ENCODE measurements at regions not wholly inside any gene's neighbourhood (a gene's known extent, or its start where the extent isn't known, plus 50 kb on each side); places are given as distances from the start of the nearest gene placed in this dataset.

GRCh38 chr6:22471746-22472145, 97.6 kb upstream of the HDGFL1 start:
- POLR2A ChIA-PET (ENCODE audit: low non-redundant PET), result no interaction called here
- Histone ChIP-seq H3K36me3 (ENCODE audit: insufficient read depth, low read length, poor library complexity, severe bottlenecking) (no peaks in the 10 kb centered on the region), H3K27me3 (replicated peaks; ENCODE audit: insufficient read depth, low read depth, low read length, poor library complexity) (no peaks in the 10 kb centered on the region), H3K27ac (ENCODE audit: low read depth, low read length, poor library complexity, severe bottlenecking) (no peak overlapping the region), H3K4me1 (ENCODE audit: insufficient read depth, low read length, poor library complexity, severe bottlenecking) (no peaks in the 10 kb centered on the region), H3K9me3 (ENCODE audit: low read depth, low read length, poor library complexity, severe bottlenecking) (no peaks in the 10 kb centered on the region), H3K4me3 (ENCODE audit: low read depth, low read length, poor library complexity, severe bottlenecking) (no peak overlapping the region)
- no peak for DNase-seq (ENCODE audit: low spot score)
- BruUV-seq (replicated peaks), result no TSS peak
- CTCF ChIA-PET, result no interaction called here
- TF ChIP-seq CTCF (conservative IDR thresholded peaks at IDR 0.05; ENCODE audit: low read depth, low read length), result no peak
- TF ChIP-seq EZH2 (IDR thresholded peaks at IDR 0.05; ENCODE audit: borderline replicate concordance, low read depth, low read length, poor library complexity, severe bottlenecking), result no peak
- intact Hi-C loops (cut with micrococcal nuclease; ENCODE audit: unreplicated experiment), result no loop called here

GRCh38 chr6:22473991-22474682, 95.2 kb upstream of the HDGFL1 start:
- ChIA-PET CTCF (no interaction called here), POLR2A (ENCODE audit: low non-redundant PET) (no interaction called here)
- no peak for TF ChIP-seq EZH2 (IDR thresholded peaks at IDR 0.05; ENCODE audit: borderline replicate concordance, low read depth, low read length, poor library complexity, severe bottlenecking)
- TF ChIP-seq CTCF (conservative IDR thresholded peaks at IDR 0.05; ENCODE audit: low read depth, low read length), result no peak
- no peak for DNase-seq (ENCODE audit: low spot score)
- no peaks in the 10 kb centered on the region for H3K36me3 ChIP-seq (ENCODE audit: insufficient read depth, low read length, poor library complexity, severe bottlenecking)
- intact Hi-C loops (cut with micrococcal nuclease; ENCODE audit: unreplicated experiment), result no loop called here
- no peaks in the 10 kb centered on the region for H3K27me3 ChIP-seq (replicated peaks; ENCODE audit: insufficient read depth, low read depth, low read length, poor library complexity)
- H3K4me3 ChIP-seq (ENCODE audit: low read depth, low read length, poor library complexity, severe bottlenecking), result no peak overlapping the region
- H3K4me1 ChIP-seq (ENCODE audit: insufficient read depth, low read length, poor library complexity, severe bottlenecking), result no peaks in the 10 kb centered on the region
- no peaks in the 10 kb centered on the region for H3K9me3 ChIP-seq (ENCODE audit: low read depth, low read length, poor library complexity, severe bottlenecking)
- H3K27ac ChIP-seq (ENCODE audit: low read depth, low read length, poor library complexity, severe bottlenecking), result no peak overlapping the region
- BruUV-seq (replicated peaks), result no TSS peak

GRCh38 chr6:22476811-22477390, 92.5 kb upstream of the HDGFL1 start:
- Histone ChIP-seq H3K36me3 (ENCODE audit: insufficient read depth, low read length, poor library complexity, severe bottlenecking) (no peaks in the 10 kb centered on the region), H3K27ac (ENCODE audit: low read depth, low read length, poor library complexity, severe bottlenecking) (no peak overlapping the region), H3K4me3 (ENCODE audit: low read depth, low read length, poor library complexity, severe bottlenecking) (no peak overlapping the region), H3K27me3 (replicated peaks; ENCODE audit: insufficient read depth, low read depth, low read length, poor library complexity) (no peaks in the 10 kb centered on the region), H3K4me1 (ENCODE audit: insufficient read depth, low read length, poor library complexity, severe bottlenecking) (no peaks in the 10 kb centered on the region), H3K9me3 (ENCODE audit: low read depth, low read length, poor library complexity, severe bottlenecking) (no peaks in the 10 kb centered on the region)
- intact Hi-C loops (cut with micrococcal nuclease; ENCODE audit: unreplicated experiment), result no loop called here
- no peak for DNase-seq (ENCODE audit: low spot score)
- ChIA-PET POLR2A (ENCODE audit: low non-redundant PET) (no interaction called here), CTCF (no interaction called here)
- TF ChIP-seq CTCF (conservative IDR thresholded peaks at IDR 0.05; ENCODE audit: low read depth, low read length), result no peak
- no peak for TF ChIP-seq EZH2 (IDR thresholded peaks at IDR 0.05; ENCODE audit: borderline replicate concordance, low read depth, low read length, poor library complexity, severe bottlenecking)
- BruUV-seq (replicated peaks), result no TSS peak

Data from A673 (cell line).